ENCODE measurements at regions not wholly inside any gene's neighbourhood (a gene's known extent, or its start where the extent isn't known, plus 50 kb on each side); places are given as distances from the start of the nearest gene placed in this dataset.
"Not testable (repeated sequence)": the region's sequence is repeated elsewhere in the genome, so short reads cannot be mapped to it uniquely, and the experiment has no call there.

DNA sequence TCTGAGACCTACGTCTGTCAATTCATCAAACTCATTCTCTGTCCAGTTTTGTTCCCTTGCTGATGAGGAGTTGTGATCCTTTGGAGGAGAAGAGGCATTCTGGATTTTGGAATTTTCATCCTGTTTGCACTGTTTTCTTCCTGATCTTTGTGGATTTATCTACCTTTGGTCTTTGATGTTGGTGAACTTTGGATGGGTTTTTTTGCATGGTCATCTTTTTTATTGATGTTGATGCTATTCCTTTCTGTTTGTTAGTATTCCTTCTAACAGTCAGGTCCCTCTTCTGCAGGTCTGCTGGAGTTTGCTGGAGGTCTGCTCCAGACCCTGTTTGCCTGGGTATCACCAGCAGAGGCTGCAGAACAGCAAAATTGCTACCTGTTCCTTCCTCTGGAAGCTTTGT is 322.2 kb downstream of the CCSER2 start:
- not testable (repeated sequence) for TF ChIP-seq POLR2AphosphoS5 (IDR thresholded peaks at IDR 0.05; ENCODE audit: low read depth); EZH2 (IDR thresholded peaks at IDR 0.05; ENCODE audit: low read depth, unreplicated experiment)
- TF ChIP-seq, protein P1, sequence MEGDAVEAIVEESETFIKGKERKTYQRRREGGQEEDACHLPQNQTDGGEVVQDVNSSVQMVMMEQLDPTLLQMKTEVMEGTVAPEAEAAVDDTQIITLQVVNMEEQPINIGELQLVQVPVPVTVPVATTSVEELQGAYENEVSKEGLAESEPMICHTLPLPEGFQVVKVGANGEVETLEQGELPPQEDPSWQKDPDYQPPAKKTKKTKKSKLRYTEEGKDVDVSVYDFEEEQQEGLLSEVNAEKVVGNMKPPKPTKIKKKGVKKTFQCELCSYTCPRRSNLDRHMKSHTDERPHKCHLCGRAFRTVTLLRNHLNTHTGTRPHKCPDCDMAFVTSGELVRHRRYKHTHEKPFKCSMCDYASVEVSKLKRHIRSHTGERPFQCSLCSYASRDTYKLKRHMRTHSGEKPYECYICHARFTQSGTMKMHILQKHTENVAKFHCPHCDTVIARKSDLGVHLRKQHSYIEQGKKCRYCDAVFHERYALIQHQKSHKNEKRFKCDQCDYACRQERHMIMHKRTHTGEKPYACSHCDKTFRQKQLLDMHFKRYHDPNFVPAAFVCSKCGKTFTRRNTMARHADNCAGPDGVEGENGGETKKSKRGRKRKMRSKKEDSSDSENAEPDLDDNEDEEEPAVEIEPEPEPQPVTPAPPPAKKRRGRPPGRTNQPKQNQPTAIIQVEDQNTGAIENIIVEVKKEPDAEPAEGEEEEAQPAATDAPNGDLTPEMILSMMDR (conservative IDR thresholded peaks at IDR 0.05; ENCODE audit: low read depth in 2 of 2) = not testable (repeated sequence)
- TF ChIP-seq, protein P2, sequence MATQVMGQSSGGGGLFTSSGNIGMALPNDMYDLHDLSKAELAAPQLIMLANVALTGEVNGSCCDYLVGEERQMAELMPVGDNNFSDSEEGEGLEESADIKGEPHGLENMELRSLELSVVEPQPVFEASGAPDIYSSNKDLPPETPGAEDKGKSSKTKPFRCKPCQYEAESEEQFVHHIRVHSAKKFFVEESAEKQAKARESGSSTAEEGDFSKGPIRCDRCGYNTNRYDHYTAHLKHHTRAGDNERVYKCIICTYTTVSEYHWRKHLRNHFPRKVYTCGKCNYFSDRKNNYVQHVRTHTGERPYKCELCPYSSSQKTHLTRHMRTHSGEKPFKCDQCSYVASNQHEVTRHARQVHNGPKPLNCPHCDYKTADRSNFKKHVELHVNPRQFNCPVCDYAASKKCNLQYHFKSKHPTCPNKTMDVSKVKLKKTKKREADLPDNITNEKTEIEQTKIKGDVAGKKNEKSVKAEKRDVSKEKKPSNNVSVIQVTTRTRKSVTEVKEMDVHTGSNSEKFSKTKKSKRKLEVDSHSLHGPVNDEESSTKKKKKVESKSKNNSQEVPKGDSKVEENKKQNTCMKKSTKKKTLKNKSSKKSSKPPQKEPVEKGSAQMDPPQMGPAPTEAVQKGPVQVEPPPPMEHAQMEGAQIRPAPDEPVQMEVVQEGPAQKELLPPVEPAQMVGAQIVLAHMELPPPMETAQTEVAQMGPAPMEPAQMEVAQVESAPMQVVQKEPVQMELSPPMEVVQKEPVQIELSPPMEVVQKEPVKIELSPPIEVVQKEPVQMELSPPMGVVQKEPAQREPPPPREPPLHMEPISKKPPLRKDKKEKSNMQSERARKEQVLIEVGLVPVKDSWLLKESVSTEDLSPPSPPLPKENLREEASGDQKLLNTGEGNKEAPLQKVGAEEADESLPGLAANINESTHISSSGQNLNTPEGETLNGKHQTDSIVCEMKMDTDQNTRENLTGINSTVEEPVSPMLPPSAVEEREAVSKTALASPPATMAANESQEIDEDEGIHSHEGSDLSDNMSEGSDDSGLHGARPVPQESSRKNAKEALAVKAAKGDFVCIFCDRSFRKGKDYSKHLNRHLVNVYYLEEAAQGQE (IDR thresholded peaks at IDR 0.05; ENCODE audit: unreplicated experiment) = not testable (repeated sequence)

All from GM23338 (cell line).